ENCODE measurements at regions not wholly inside any gene's neighbourhood (a gene's known extent, or its start where the extent isn't known, plus 50 kb on each side); places are given as distances from the start of the nearest gene placed in this dataset.

DNA sequence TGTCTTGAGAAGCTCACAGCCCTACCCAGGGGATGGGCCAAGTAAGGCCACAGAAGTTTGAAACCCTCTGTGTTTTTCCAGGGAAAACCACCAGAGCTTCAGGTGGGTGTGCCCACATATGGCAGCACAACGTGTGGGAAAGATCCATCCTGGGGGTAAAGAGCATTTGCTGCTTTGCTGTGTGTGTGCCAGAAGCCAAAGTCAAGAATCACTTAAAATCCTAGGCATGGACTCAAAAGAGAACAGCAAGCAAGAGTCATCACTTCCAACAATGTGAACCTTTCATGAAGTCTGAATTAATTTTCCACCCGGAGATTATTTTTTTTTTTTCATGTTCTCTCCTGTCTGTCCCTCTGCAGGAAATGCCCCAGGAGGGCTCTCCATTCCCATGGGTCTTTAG, 308.2 kb upstream of the SGK1 start:
- H3K36me3 ChIP-seq = no peaks in the 10 kb centered on the region
- TF ChIP-seq, protein P1, sequence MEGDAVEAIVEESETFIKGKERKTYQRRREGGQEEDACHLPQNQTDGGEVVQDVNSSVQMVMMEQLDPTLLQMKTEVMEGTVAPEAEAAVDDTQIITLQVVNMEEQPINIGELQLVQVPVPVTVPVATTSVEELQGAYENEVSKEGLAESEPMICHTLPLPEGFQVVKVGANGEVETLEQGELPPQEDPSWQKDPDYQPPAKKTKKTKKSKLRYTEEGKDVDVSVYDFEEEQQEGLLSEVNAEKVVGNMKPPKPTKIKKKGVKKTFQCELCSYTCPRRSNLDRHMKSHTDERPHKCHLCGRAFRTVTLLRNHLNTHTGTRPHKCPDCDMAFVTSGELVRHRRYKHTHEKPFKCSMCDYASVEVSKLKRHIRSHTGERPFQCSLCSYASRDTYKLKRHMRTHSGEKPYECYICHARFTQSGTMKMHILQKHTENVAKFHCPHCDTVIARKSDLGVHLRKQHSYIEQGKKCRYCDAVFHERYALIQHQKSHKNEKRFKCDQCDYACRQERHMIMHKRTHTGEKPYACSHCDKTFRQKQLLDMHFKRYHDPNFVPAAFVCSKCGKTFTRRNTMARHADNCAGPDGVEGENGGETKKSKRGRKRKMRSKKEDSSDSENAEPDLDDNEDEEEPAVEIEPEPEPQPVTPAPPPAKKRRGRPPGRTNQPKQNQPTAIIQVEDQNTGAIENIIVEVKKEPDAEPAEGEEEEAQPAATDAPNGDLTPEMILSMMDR (IDR thresholded peaks at IDR 0.05; ENCODE audit: low read depth, low read length) = no peak
- H3K4me3 ChIP-seq (ENCODE audit: low read depth, low read length) = no peak overlapping the region
- peak; percentile 35 for DNase-seq
- H3K27me3 ChIP-seq (ENCODE audit: insufficient read depth, low read depth, severe bottlenecking) = no peaks in the 10 kb centered on the region
- H3K9me3 ChIP-seq (ENCODE audit: severe bottlenecking) = no peaks in the 10 kb centered on the region
- no peak overlapping the region for H3K27ac ChIP-seq

DNA sequence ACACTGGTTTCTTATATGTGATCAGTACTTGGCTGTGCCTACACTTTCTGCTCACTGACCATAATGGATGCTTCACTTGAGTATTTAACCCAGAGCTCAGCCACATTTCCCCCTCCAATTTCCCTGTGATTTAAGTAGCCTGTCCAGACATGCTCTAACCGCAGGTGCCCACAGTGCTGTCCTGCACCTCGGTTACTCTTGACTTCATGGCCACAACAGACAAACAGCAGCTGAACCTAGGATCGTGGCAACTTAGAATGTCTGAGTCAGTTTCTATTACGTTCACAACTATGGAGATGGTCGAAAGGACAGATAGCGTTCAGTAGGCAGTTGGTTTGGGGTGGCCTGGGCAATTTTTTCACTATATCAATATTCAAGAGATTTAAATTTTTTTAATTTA, 306.9 kb upstream of the SGK1 start:
- Histone ChIP-seq H3K4me3 (ENCODE audit: low read depth, low read length) (no peak overlapping the region), H3K36me3 (no peaks in the 10 kb centered on the region), H3K27ac (no peak overlapping the region), H3K27me3 (ENCODE audit: insufficient read depth, low read depth, severe bottlenecking) (no peaks in the 10 kb centered on the region), H3K9me3 (ENCODE audit: severe bottlenecking) (no peaks in the 10 kb centered on the region)
- no peak for DNase-seq
- TF ChIP-seq, protein P1 (IDR thresholded peaks at IDR 0.05; ENCODE audit: low read depth, low read length) = no peak

DNA sequence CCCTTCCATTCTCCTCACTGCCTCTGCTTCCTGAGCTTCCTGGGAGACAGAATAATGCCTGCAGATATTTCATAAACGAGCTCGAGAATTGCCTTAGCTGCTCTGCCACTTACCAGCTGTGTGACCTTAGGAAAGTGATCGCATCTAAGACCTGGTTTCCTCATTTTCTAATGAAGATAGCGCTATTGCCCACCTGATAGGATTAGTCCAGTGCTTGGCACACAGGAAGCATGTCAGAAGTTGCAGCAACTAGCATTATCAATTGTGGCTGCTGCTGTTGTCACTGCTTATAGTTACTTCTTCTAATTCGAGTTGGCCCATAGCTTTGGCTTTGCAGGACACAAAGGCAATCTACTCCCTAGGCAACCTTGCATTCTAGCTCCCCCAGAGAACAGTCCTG, 305.5 kb upstream of the SGK1 start:
- TF ChIP-seq, protein P1 (IDR thresholded peaks at IDR 0.05; ENCODE audit: low read depth, low read length) = no peak
- Histone ChIP-seq H3K27ac (peak overlapping the region; percentile 63), H3K9me3 (ENCODE audit: severe bottlenecking) (no peaks in the 10 kb centered on the region), H3K4me3 (ENCODE audit: low read depth, low read length) (peak overlapping the region; percentile 17), H3K27me3 (ENCODE audit: insufficient read depth, low read depth, severe bottlenecking) (no peaks in the 10 kb centered on the region), H3K36me3 (no peaks in the 10 kb centered on the region)
- no peak for DNase-seq

DNA sequence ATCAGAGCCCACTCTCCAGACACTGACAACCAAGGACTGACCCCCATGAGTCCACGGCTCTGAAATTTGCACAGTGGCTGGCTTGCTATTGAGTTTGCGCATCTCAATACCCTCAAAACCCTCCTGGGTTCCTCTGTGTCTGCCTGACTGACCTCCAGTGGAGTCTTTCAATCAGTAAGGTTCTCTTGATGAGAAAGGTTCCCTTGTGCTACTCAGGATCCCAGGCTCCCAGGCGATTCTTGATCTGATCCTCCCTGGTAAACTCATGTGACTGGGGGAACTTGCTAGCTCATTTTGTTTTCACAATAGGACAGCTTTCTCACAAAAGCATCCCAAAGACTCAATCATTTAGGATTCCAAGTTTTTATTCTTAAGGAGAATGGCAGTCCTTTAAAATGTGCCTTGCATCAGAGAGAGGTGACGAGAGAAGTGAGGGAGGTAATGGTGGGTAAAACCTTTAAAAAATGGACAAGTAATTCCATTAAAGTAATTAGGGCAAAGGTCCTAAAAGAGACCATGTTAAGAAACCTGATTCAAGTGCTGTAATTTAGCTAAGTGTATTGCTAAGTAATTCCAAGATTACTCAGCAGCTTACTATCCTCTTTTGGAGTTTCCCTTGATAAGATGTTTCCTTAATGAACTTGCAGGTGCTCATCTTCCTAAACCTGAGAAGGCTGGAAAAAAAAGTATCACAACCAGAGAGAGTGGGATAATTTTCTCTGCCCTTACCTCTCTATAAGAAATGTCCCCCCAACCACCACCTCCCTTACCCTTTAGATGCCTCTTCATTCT, 304.7 kb upstream of the SGK1 start:
- peak overlapping the region; percentile 17; the same call in 1 of the 2 replicates for H3K4me3 ChIP-seq (ENCODE audit: low read depth, low read length)
- TF ChIP-seq, protein P1 (IDR thresholded peaks at IDR 0.05; ENCODE audit: low read depth, low read length) = no peak
- H3K27me3 ChIP-seq (ENCODE audit: insufficient read depth, low read depth, severe bottlenecking) = no peaks in the 10 kb centered on the region
- peak overlapping the region; percentile 63 for H3K27ac ChIP-seq
- DNase-seq = peak; percentile 56
- no peaks in the 10 kb centered on the region for H3K36me3 ChIP-seq
- H3K9me3 ChIP-seq (ENCODE audit: severe bottlenecking) = no peaks in the 10 kb centered on the region

DNA sequence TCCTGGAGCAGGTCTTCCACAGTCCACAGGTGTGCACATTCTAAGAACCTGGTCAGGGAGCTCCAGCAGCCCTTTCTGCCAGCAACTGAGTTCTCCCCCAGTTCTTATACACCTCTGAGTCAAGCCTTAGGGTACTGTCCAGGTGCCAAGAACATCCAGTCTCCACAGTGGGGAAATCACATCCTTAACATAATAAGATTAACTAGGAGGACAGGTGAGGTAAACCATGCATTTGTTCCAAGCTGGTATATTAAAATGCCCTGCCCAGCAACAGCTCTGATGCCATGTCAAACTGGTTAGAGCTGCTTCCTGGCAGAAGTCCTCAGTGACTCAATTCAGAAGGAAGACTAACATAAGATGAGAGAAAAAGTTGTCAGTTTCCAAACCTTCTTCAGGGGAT, 303.9 kb upstream of the SGK1 start:
- Histone ChIP-seq H3K36me3 (no peaks in the 10 kb centered on the region), H3K9me3 (ENCODE audit: severe bottlenecking) (no peaks in the 10 kb centered on the region), H3K4me3 (ENCODE audit: low read depth, low read length) (no peak overlapping the region), H3K27ac (peak overlapping the region; percentile 63), H3K27me3 (ENCODE audit: insufficient read depth, low read depth, severe bottlenecking) (no peaks in the 10 kb centered on the region)
- TF ChIP-seq, protein P1 (IDR thresholded peaks at IDR 0.05; ENCODE audit: low read depth, low read length) = no peak
- peak; percentile 30 for DNase-seq

DNA sequence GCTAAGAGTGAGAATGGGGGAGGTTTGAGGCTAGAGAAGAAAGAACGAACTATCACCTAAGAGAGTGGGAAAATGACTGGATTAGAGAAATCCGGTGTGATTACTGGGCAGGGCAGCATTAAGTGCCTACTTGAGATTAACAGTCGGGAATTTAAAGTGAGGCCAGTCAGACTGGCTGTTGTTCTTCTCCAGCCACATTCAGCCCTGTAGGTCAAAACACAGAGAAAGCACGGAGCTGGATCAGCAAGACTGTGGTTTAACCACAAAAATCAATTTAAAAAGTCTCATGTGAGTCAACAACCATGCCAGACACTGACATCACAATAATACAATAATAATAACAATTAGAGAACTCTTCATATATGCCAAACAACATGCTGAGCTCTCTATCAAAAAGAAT, 301.9 kb upstream of the SGK1 start:
- H3K9me3 ChIP-seq (ENCODE audit: severe bottlenecking) = no peaks in the 10 kb centered on the region
- no peaks in the 10 kb centered on the region for H3K27me3 ChIP-seq (ENCODE audit: insufficient read depth, low read depth, severe bottlenecking)
- no peak overlapping the region for H3K4me3 ChIP-seq (ENCODE audit: low read depth, low read length)
- no peak overlapping the region for H3K27ac ChIP-seq
- DNase-seq = peak; percentile 67
- TF ChIP-seq, protein P1 (IDR thresholded peaks at IDR 0.05; ENCODE audit: low read depth, low read length) = no peak
- no peaks in the 10 kb centered on the region for H3K36me3 ChIP-seq

Measured in WERI-Rb-1 (cell line).